Activated CD8-positive, alpha-beta T cell treated with anti-CD3 and anti-CD28 coated beads, Interleukin-2, amount 10 ng/mL, durations not matched to agents 7 days and 5 days (primary cell): ENCODE measurements at regions not wholly inside any gene's neighbourhood (a gene's known extent, or its start where the extent isn't known, plus 50 kb on each side); places are given as distances from the start of the nearest gene placed in this dataset.

ENCODE experiments used
- ATAC-seq: fragments of 150-1000 bp; cut with Tn5 transposase; one replicate; pipeline ENCODE4 v1.10.0; 2021; ENCODE audit warnings: moderate library complexity
- CTCF ChIA-PET: fragments of 350-600 bp; sonication (Branson Sonifier 250); formaldehyde crosslinking; loops from one replicate; lab custom pipeline; 2021; ENCODE audit warnings: antibody characterized with exemption; lab: Charles Lee
- POLR2A ChIA-PET: fragments of 350-600 bp; sonication (Branson Sonifier 250); formaldehyde crosslinking; loops from one replicate; lab custom pipeline; 2021; ENCODE audit warnings: antibody characterized with exemption; lab: Charles Lee
- DNase-seq: peaks from one replicate; pipeline ENCODE4 v3.0.0-alpha.2; 2020
- H3K27ac Mint-ChIP-seq: one replicate; pipeline ENCODE4 v1.8.0; 2021; ENCODE audit warnings: mild to moderate bottlenecking, mixed read lengths
- H3K27me3 Mint-ChIP-seq: one replicate; pipeline ENCODE4 v1.8.0; 2021; ENCODE audit warnings: low read depth, mixed read lengths
- H3K36me3 Mint-ChIP-seq: one replicate; pipeline ENCODE4 v1.8.0; 2021; ENCODE audit warnings: low read depth, mixed read lengths
- H3K4me1 Mint-ChIP-seq: one replicate; pipeline ENCODE4 v1.8.0; 2021; ENCODE audit warnings: low read depth, mixed read lengths
- H3K4me3 Mint-ChIP-seq: one replicate; pipeline ENCODE4 v1.8.0; 2021; ENCODE audit warnings: mild to moderate bottlenecking, mixed read lengths
- H3K9me3 Mint-ChIP-seq: one replicate; pipeline ENCODE4 v1.8.0; 2022; ENCODE audit warnings: mixed read lengths; ENCODE audit not compliant: insufficient read depth

DNA sequence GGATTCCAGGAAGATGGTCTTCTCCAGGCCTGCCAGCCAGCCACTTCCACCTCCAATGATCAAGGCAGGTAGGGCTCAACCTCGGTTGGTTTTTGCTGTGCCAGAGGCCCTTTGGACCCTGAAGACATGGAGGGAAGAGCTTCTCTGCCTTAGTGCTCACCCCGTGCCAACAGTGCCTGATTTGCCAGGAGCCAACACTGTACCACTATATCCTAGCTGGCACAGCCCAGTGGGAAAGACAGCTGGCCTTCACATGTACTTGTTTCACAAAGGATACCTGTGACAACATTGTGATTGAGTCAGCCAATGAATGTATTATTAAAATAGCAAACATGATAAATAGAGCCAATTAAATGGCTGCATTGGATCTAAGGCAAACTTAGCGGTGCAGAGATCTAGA, 51.9 kb upstream of the PRPS1 start:
- Mint-ChIP-seq H3K4me3 (no peak overlapping the region), H3K36me3 (no peaks in the 10 kb centered on the region), H3K27me3 (no peaks in the 10 kb centered on the region), H3K27ac (no peak overlapping the region), H3K4me1 (no peaks in the 10 kb centered on the region), H3K9me3 (no peaks in the 10 kb centered on the region)
- CTCF ChIA-PET = no interaction called here
- DNase-seq = no peak
- no peak for ATAC-seq
- POLR2A ChIA-PET = no interaction called here

DNA sequence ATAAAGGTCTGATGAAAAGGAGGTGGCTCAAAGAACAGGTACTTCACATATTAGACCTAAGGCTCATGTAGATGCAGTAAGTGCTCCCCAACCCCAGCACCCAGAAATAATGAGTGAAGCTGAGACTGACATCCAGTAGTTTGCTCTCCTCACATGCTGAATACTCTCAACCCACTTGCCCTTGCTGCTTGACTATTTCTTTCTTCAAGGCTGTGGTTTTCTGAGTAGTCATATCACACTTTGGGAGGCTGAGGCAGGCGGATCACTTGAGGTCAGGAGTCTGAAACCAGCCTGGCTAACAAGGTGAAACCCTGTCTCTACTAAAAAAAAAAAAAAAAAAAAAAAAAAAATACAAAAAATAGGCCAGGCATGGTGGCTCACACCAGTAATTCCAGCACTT, 51.5 kb upstream of the PRPS1 start:
- ChIA-PET CTCF (no interaction called here), POLR2A (no interaction called here)
- DNase-seq (no peak), ATAC-seq (no peak)
- H3K9me3 Mint-ChIP-seq = no peaks in the 10 kb centered on the region
- H3K4me1 Mint-ChIP-seq = no peaks in the 10 kb centered on the region
- no peak overlapping the region for H3K27ac Mint-ChIP-seq
- H3K36me3 Mint-ChIP-seq = no peaks in the 10 kb centered on the region
- no peak overlapping the region for H3K4me3 Mint-ChIP-seq
- H3K27me3 Mint-ChIP-seq = no peaks in the 10 kb centered on the region

DNA sequence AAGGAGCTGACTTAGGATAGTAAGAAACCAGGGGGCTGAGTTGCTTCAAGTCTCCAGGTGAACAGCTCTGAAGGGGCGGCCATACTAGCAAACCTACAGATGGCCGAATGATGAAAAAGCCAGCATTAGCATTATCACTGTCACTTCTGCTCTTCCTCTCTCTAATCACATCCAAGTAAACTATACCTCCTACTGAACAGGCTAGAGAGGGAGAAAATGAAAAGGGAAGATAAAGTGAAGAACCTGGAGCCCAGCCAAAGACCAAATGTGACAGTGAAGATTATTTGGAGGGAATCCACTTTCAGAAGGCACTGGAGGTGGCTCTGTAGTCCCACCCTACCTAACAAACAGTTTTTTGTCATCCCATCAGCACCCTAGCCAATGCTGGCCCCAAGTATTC, 50.4 kb upstream of the PRPS1 start:
- ChIA-PET POLR2A (no interaction called here), CTCF (no interaction called here)
- Mint-ChIP-seq H3K27ac (no peak overlapping the region), H3K9me3 (no peaks in the 10 kb centered on the region), H3K4me1 (no peaks in the 10 kb centered on the region), H3K4me3 (no peak overlapping the region), H3K36me3 (no peaks in the 10 kb centered on the region), H3K27me3 (no peaks in the 10 kb centered on the region)
- ATAC-seq = no peak
- no peak for DNase-seq
